B cell (primary cell): ENCODE measurements at regions not wholly inside any gene's neighbourhood (a gene's known extent, or its start where the extent isn't known, plus 50 kb on each side); places are given as distances from the start of the nearest gene placed in this dataset.

ENCODE experiments used
- CTCF ChIP-seq: fragments of 200-600 bp; IDR thresholded peaks from one replicate; pipeline ENCODE4 v1.8.0; 2022; ENCODE audit warnings: antibody characterized with exemption, mild to moderate bottlenecking
- EZH2 ChIP-seq: IDR thresholded peaks from 2 replicates; pipeline ENCODE4 v1.6.1; 2012; ENCODE audit warnings: borderline replicate concordance, low read depth, mild to moderate bottlenecking, moderate library complexity, low read length; ENCODE audit not compliant: insufficient read depth, poor library complexity, severe bottlenecking

- TF ChIP-seq EZH2 (no peak), CTCF (no peak)
Measured at GRCh38 chr18:77366720-77367641, 117.3 kb downstream of the GALR1 start.
